ENCODE measurements at regions not wholly inside any gene's neighbourhood (a gene's known extent, or its start where the extent isn't known, plus 50 kb on each side); places are given as distances from the start of the nearest gene placed in this dataset.

GRCh38 chr2:236516708-236517107 is 52.9 kb upstream of the ACKR3 start:
- H3K36me3 Mint-ChIP-seq (ENCODE audit: low read depth, unreplicated experiment) = no peaks in the 10 kb centered on the region
- H3K4me1 Mint-ChIP-seq (ENCODE audit: unreplicated experiment) = peaks cover 17% of the 10 kb centered on the region
- no peak overlapping the region for H3K27ac Mint-ChIP-seq (ENCODE audit: unreplicated experiment)
- no peaks in the 10 kb centered on the region for H3K9me3 Mint-ChIP-seq (ENCODE audit: unreplicated experiment)
- no peak overlapping the region for H3K4me3 Mint-ChIP-seq (ENCODE audit: unreplicated experiment)
- peaks cover 2% of the 10 kb centered on the region for H3K27me3 Mint-ChIP-seq (ENCODE audit: unreplicated experiment)
- TF ChIP-seq CTCF (IDR thresholded peaks at IDR 0.05; ENCODE audit: unreplicated experiment) = no peak
- DNase-seq (ENCODE audit: low spot score) = no peak

GRCh38 chr2:236517251-236518031 is 52.2 kb upstream of the ACKR3 start:
- DNase-seq (ENCODE audit: low spot score) = no peak
- Mint-ChIP-seq H3K9me3 (ENCODE audit: unreplicated experiment) (no peaks in the 10 kb centered on the region), H3K4me3 (ENCODE audit: unreplicated experiment) (no peak overlapping the region), H3K27me3 (ENCODE audit: unreplicated experiment) (peaks cover 2% of the 10 kb centered on the region), H3K27ac (ENCODE audit: unreplicated experiment) (no peak overlapping the region), H3K36me3 (ENCODE audit: low read depth, unreplicated experiment) (no peaks in the 10 kb centered on the region), H3K4me1 (ENCODE audit: unreplicated experiment) (peaks cover 19% of the 10 kb centered on the region)
- no peak for TF ChIP-seq CTCF (IDR thresholded peaks at IDR 0.05; ENCODE audit: unreplicated experiment)

All from endothelial cell (in vitro differentiated cells).